GM12878 (cell line): ENCODE measurements at regions not wholly inside any gene's neighbourhood (a gene's known extent, or its start where the extent isn't known, plus 50 kb on each side); places are given as distances from the start of the nearest gene placed in this dataset.

Experiments
- ATAC-seq: fragments of 200-7000 bp; cut with Tn5 transposase; 3 replicates; pipeline ENCODE4 v1.9.1; 2020; ENCODE audit warnings: mild to moderate bottlenecking, moderate library complexity
- BruUV-seq: library from RNA; stranded (reverse); fragments of 400-500 nt; replicated peaks from 2 replicates; lab custom pipeline; 2021; lab: Mats Ljungman, UMichigan
- CTCF ChIA-PET: fragments of 300-600 bp; sonication (Branson Sonifier 250); formaldehyde crosslinking; extraction: SDS; loops from one replicate; lab custom pipeline; 2021; ENCODE audit warnings: inconsistent platforms; lab: Yijun Ruan, JAX
- POLR2A ChIA-PET: fragments of 350-600 bp; formaldehyde crosslinking; extraction: SDS; loops from one replicate; lab custom pipeline; 2021; ENCODE audit warnings: inconsistent platforms; lab: Charles Lee
- RAD21 ChIA-PET: fragments of 300-600 bp; sonication (Branson Sonifier 250); formaldehyde crosslinking; loops from one replicate; lab custom pipeline; 2023; ENCODE audit warnings: antibody characterized with exemption; ENCODE audit not compliant: unreplicated experiment; lab: Charles Lee
- SMC1A ChIA-PET: fragments of 300-600 bp; sonication (Branson Sonifier 250); formaldehyde crosslinking; loops from one replicate; lab custom pipeline; 2023; ENCODE audit not compliant: unreplicated experiment, uncharacterized antibody; lab: Charles Lee
- DNase-seq: peaks from one replicate; pipeline ENCODE4 v3.0.0-alpha.2; 2011; ENCODE audit warnings: low read depth, low spot score
- FAIRE-seq: peaks from 3 replicates; lab custom pipeline; 2011; peaks lifted over from hg19 to GRCh38; lab: Jason Lieb, UNC
- H2AFZ ChIP-seq: 2 replicates; pipeline ENCODE4 v1.6.0; 2011; ENCODE audit warnings: low read depth, low read length, control low read depth; ENCODE audit not compliant: control insufficient read depth
- H3K27ac ChIP-seq: 2 replicates; pipeline ENCODE4 v1.5.1; 2011; ENCODE audit warnings: control low read depth; ENCODE audit not compliant: control insufficient read depth, insufficient read depth
- H3K27me3 ChIP-seq, 2 experiments: replicated peaks in 1 of 2; 2 replicates each; pipeline versions ENCODE4 v1.6.0 to v1.6.1; 2011; ENCODE audit warnings: low read length in 1 of 2; ENCODE audit not compliant: control insufficient read depth in 2 of 2, insufficient read depth in 2 of 2
- H3K36me3 ChIP-seq, 2 experiments: 2 replicates each; pipeline ENCODE4 v1.5.1; 2011; ENCODE audit warnings: low read length in 1 of 2; ENCODE audit not compliant: control insufficient read depth in 2 of 2, insufficient read depth in 2 of 2
- H3K4me1 ChIP-seq: 2 replicates; pipeline ENCODE4 v1.6.1; 2011; ENCODE audit warnings: mild to moderate bottlenecking, low read length, moderate library complexity, mixed read lengths; ENCODE audit not compliant: control insufficient read depth, insufficient read depth
- H3K4me2 ChIP-seq: 2 replicates; pipeline ENCODE4 v1.6.0; 2011; ENCODE audit warnings: control low read depth; ENCODE audit not compliant: control insufficient read depth, insufficient read depth
- H3K4me3 ChIP-seq: fragments of 200-600 bp; sonication (generic); 2 replicates; pipeline ENCODE4 v1.5.1; 2016
- H3K79me2 ChIP-seq: 2 replicates; pipeline ENCODE4 v1.6.0; 2011; ENCODE audit warnings: low read length; ENCODE audit not compliant: control insufficient read depth, insufficient read depth
- H3K9ac ChIP-seq: 2 replicates; pipeline ENCODE4 v1.8.0; 2011; ENCODE audit warnings: low read length, control low read depth, mixed read lengths; ENCODE audit not compliant: control insufficient read depth, insufficient read depth
- H3K9me3 ChIP-seq: replicated peaks from 3 replicates; pipeline ENCODE4 v1.5.1; 2011; ENCODE audit warnings: mild to moderate bottlenecking, low read length; ENCODE audit not compliant: control insufficient read depth, insufficient read depth
- H4K20me1 ChIP-seq: 2 replicates; pipeline ENCODE4 v1.6.0; 2011; ENCODE audit not compliant: control insufficient read depth, insufficient read depth
- CBFB ChIP-seq: IDR thresholded peaks from 2 replicates; pipeline ENCODE4 v1.6.1; 2016; ENCODE audit warnings: antibody characterized with exemption, low read depth
- IKZF1 ChIP-seq: fragments of 450-650 bp; conservative IDR thresholded peaks from 2 replicates; pipeline ENCODE4 v1.6.1; 2017; ENCODE audit warnings: antibody characterized with exemption, mild to moderate bottlenecking
- MEF2A ChIP-seq: IDR thresholded peaks from 2 replicates; pipeline ENCODE4 v1.6.1; 2011; ENCODE audit warnings: low read depth, mild to moderate bottlenecking, low read length, moderate library complexity; ENCODE audit not compliant: insufficient read depth
- MEF2B ChIP-seq: fragments of 450-650 bp; IDR thresholded peaks from 2 replicates; pipeline ENCODE4 v1.6.1; 2018; ENCODE audit warnings: mild to moderate bottlenecking, moderate library complexity; ENCODE audit not compliant: partially characterized antibody, poor library complexity, severe bottlenecking
- MYC ChIP-seq: IDR thresholded peaks from 2 replicates; pipeline ENCODE4 v1.6.1; 2011; ENCODE audit warnings: mild to moderate bottlenecking, low read length, moderate library complexity, inconsistent platforms; ENCODE audit not compliant: insufficient read depth, insufficient replicate concordance, insufficient read length, severe bottlenecking
- RAD51 ChIP-seq: fragments of 450-650 bp; IDR thresholded peaks from 2 replicates; pipeline ENCODE4 v1.6.1; 2016; ENCODE audit warnings: moderate library complexity, mild to moderate bottlenecking, inconsistent platforms
- RB1 ChIP-seq: fragments of 450-650 bp; formaldehyde crosslinking; IDR thresholded peaks from 2 replicates; pipeline ENCODE4 v1.6.1; 2017; ENCODE audit warnings: mild to moderate bottlenecking, borderline replicate concordance
- SREBF1 ChIP-seq: IDR thresholded peaks from 2 replicates; pipeline ENCODE4 v1.6.1; 2012; ENCODE audit warnings: mild to moderate bottlenecking, low read length
- STAT1 ChIP-seq: fragments of 450-650 bp; conservative IDR thresholded peaks from 2 replicates; pipeline ENCODE4 v1.6.1; 2014; ENCODE audit warnings: antibody characterized with exemption, mild to moderate bottlenecking
- TCF3 ChIP-seq: IDR thresholded peaks from 2 replicates; pipeline ENCODE4 v1.6.1; 2012; ENCODE audit warnings: low read depth, mild to moderate bottlenecking, low read length, borderline replicate concordance; ENCODE audit not compliant: insufficient read depth
- WRNIP1 ChIP-seq: IDR thresholded peaks from 2 replicates; pipeline ENCODE4 v1.6.1; 2011; ENCODE audit warnings: low read depth, low read length, improper control_type of control experiment, borderline replicate concordance
- WGBS: methylation state at CpG from one replicate; pipeline ENCODE4 v1.1.6; 2016; ENCODE audit warnings: low lambda C conversion rate; ENCODE audit not compliant: insufficient replicate concordance, insufficient coverage; ENCODE audit errors: missing lambda C conversion rate; 5-methylcytosine and 5-hydroxymethylcytosine counted together
- in situ Hi-C: fragments of 300-500 bp; cut with MboI; formaldehyde crosslinking; loops from 9 replicates; pipeline ENCODE4 v1.14.3; 2018; ENCODE audit warnings: mixed read lengths
- intact Hi-C: fragments of 100-400 bp; cut with micrococcal nuclease; formaldehyde crosslinking; loops from one replicate; pipeline ENCODE4 v1.14.2; 2022; ENCODE audit not compliant: unreplicated experiment
- TF ChIP-seq, protein P1 (sequence below): IDR thresholded peaks from 2 replicates; pipeline ENCODE4 v1.6.1; 2012; ENCODE audit warnings: low read depth, low read length, improper control_type of control experiment
- TF ChIP-seq, protein P2 (sequence below): fragments of 450-650 bp; IDR thresholded peaks from 2 replicates; pipeline ENCODE4 v1.6.1; 2017; ENCODE audit warnings: mild to moderate bottlenecking, low read depth, inconsistent platforms; ENCODE audit not compliant: poor library complexity, severe bottlenecking
- TF ChIP-seq, protein P3 (sequence below): fragments of 450-650 bp; IDR thresholded peaks from 2 replicates; pipeline ENCODE4 v1.6.1; 2014; ENCODE audit warnings: mild to moderate bottlenecking

DNA sequence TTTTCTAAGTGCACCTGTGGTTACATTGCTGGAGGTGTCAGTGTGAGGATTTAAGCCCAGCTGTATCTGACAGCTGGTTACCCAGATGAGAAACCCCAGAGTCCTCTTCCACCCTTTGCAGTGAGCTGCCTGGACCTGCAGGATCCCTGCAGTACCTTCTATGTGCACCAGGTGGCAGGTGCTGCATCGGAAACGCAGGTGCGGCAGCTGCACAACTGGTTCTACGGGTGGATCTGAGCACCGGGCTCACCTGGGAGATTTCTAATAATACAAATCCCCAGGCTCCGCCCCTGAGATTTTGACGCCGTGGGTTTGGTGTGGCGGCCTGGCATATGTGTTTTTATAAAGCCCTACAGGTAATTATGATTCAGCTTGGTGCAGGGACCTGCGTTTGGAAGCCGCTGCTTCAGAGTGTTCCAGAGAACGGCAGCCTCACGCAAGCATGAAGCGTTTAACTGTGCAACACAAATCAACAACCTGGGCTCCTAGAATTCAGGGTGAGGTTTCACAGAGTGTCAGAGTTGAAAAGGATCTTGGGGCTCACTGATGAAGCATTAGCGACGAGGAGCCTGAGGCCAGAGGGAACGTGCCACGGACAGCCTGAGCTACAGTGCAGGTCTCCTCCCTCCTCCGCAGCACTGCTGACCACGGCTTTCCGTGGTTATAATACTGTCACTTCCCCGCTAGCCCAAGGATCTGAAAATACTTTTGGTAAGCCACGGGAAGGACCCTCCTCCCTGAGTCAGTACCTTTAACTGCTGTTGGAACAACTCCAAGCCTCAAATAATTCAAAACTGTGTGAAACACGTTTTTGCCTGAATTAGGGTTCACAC lies 96.7 kb upstream of the TRABD2B start:
- H3K4me3 ChIP-seq, result no peak overlapping the region
- no peak for FAIRE-seq
- CTCF ChIA-PET, result interaction anchor here (0.7 to 2.2 kb wide), 10 partner anchors 16 to 183 kb away, joined by 3 to 14 read pairs (median 4); no protein-coding TSS in a partner anchor
- no peak overlapping the region for H3K9ac ChIP-seq
- SMC1A ChIA-PET, result interaction anchor here (1.3 to 1.9 kb wide), 2 partner anchors 9 to 11 kb away, joined by 3 to 5 read pairs; no protein-coding TSS in a partner anchor
- in situ Hi-C loops, result loop anchor here (5.0 kb wide), 1 partner anchor 103 kb away; no protein-coding TSS in a partner anchor
- H3K79me2 ChIP-seq, result no peaks in the 10 kb centered on the region
- no peak overlapping the region for H2AFZ ChIP-seq
- no peaks in the 10 kb centered on the region for H3K9me3 ChIP-seq
- ATAC-seq, result peak; percentile 95
- H3K27me3 ChIP-seq, result no peaks in the 10 kb centered on the region; a peak in 1 of 4 replicates
- 10% methylated on average over 24 of the region's 24 CpGs for WGBS
- H3K4me2 ChIP-seq, result no peak overlapping the region
- BruUV-seq, result no TSS peak
- DNase-seq, result no peak
- no peaks in the 10 kb centered on the region for H3K4me1 ChIP-seq
- no peak overlapping the region for H3K27ac ChIP-seq
- intact Hi-C loops, result loop anchor here (1.0 kb wide), 1 partner anchor 108 kb away; no protein-coding TSS in a partner anchor
- RAD21 ChIA-PET, result interaction anchor here (1.0 kb wide), 1 partner anchor 15 kb away, joined by 3 read pairs; no protein-coding TSS in a partner anchor
- no peaks in the 10 kb centered on the region for H4K20me1 ChIP-seq
- POLR2A ChIA-PET, result no interaction called here
- H3K36me3 ChIP-seq, result no peaks in the 10 kb centered on the region
- TF ChIP-seq WRNIP1, result no peak
- TF ChIP-seq CBFB, result no peak
- TF ChIP-seq MYC, result no peak
- TF ChIP-seq MEF2B, result no peak
- TF ChIP-seq RAD51, result no peak
- no peak for TF ChIP-seq STAT1
- no peak for TF ChIP-seq MEF2A
- no peak for TF ChIP-seq RB1
- TF ChIP-seq, protein P1, sequence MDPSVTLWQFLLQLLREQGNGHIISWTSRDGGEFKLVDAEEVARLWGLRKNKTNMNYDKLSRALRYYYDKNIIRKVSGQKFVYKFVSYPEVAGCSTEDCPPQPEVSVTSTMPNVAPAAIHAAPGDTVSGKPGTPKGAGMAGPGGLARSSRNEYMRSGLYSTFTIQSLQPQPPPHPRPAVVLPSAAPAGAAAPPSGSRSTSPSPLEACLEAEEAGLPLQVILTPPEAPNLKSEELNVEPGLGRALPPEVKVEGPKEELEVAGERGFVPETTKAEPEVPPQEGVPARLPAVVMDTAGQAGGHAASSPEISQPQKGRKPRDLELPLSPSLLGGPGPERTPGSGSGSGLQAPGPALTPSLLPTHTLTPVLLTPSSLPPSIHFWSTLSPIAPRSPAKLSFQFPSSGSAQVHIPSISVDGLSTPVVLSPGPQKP, result no peak
- no peak for TF ChIP-seq SREBF1
- peak; percentile 41; the same call in 1 of the 2 replicates for TF ChIP-seq TCF3
- TF ChIP-seq, protein P2, sequence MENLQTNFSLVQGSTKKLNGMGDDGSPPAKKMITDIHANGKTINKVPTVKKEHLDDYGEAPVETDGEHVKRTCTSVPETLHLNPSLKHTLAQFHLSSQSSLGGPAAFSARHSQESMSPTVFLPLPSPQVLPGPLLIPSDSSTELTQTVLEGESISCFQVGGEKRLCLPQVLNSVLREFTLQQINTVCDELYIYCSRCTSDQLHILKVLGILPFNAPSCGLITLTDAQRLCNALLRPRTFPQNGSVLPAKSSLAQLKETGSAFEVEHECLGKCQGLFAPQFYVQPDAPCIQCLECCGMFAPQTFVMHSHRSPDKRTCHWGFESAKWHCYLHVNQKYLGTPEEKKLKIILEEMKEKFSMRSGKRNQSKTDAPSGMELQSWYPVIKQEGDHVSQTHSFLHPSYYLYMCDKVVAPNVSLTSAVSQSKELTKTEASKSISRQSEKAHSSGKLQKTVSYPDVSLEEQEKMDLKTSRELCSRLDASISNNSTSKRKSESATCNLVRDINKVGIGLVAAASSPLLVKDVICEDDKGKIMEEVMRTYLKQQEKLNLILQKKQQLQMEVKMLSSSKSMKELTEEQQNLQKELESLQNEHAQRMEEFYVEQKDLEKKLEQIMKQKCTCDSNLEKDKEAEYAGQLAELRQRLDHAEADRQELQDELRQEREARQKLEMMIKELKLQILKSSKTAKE, result no peak
- TF ChIP-seq, protein P3, sequence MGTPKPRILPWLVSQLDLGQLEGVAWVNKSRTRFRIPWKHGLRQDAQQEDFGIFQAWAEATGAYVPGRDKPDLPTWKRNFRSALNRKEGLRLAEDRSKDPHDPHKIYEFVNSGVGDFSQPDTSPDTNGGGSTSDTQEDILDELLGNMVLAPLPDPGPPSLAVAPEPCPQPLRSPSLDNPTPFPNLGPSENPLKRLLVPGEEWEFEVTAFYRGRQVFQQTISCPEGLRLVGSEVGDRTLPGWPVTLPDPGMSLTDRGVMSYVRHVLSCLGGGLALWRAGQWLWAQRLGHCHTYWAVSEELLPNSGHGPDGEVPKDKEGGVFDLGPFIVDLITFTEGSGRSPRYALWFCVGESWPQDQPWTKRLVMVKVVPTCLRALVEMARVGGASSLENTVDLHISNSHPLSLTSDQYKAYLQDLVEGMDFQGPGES, result no peak
- no peak for TF ChIP-seq IKZF1
